ENCODE measurements at regions not wholly inside any gene's neighbourhood (a gene's known extent, or its start where the extent isn't known, plus 50 kb on each side); places are given as distances from the start of the nearest gene placed in this dataset.

DNA sequence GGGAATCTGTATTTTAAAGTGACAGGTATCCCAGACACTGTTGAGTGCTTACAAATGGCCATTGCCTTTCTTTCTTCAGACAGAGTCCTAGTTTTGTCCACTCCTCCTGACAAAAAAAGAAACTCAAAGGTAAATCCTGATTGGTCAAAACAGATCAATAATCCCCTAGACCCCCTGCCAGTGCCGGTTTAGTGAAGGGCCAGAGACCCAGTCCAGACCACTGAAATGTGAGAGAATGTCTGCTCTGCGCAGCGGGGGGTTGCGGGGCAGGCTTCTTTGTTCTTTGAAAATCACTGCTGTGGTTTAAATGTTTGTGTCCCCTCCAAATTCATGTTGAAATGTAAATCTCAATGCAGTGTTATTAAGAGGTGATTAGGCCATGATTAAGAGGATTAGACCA, 177.7 kb upstream of the GPR26 start:
- H2AFZ ChIP-seq (ENCODE audit: low read depth, low read length), result no peak overlapping the region
- H3K4me1 ChIP-seq (ENCODE audit: control insufficient read depth, extremely low read depth, insufficient read depth, low read length), result no peaks in the 10 kb centered on the region
- no peaks in the 10 kb centered on the region for H3K36me3 ChIP-seq (ENCODE audit: control insufficient read depth in 2 of 2, extremely low read depth in 1 of 2, insufficient read depth in 2 of 2, low read length in 2 of 2)
- no peaks in the 10 kb centered on the region for H4K20me1 ChIP-seq (replicated peaks; ENCODE audit: control insufficient read depth, extremely low read depth, insufficient read depth, low read length)
- H3K27ac ChIP-seq (ENCODE audit: insufficient read depth, low read depth, low read length), result no peak overlapping the region
- H3K79me2 ChIP-seq (ENCODE audit: control insufficient read depth, insufficient read depth, low read length), result no peaks in the 10 kb centered on the region
- intact Hi-C loops (cut with micrococcal nuclease) (no loop called here), dilution Hi-C loops (cut with MboI; ENCODE audit: extremely low pct_ligation_motif_present, low sequenced_read_pairs) (no loop called here)
- CTCF ChIA-PET, result no interaction called here
- no peaks in the 10 kb centered on the region for H3K9me1 ChIP-seq (replicated peaks; ENCODE audit: control insufficient read depth, extremely low read depth, insufficient read depth, low read length)
- FAIRE-seq (no peak), DNase-seq (ENCODE audit: low read depth, low spot score) (no peak)
- TF ChIP-seq MAX (IDR thresholded peaks at IDR 0.05; ENCODE audit: insufficient read depth, insufficient read length), result no peak
- no peak for TF ChIP-seq GATA2 (IDR thresholded peaks at IDR 0.05; ENCODE audit: insufficient read depth, insufficient read length, low read depth, low read length)
- TF ChIP-seq, protein P1, sequence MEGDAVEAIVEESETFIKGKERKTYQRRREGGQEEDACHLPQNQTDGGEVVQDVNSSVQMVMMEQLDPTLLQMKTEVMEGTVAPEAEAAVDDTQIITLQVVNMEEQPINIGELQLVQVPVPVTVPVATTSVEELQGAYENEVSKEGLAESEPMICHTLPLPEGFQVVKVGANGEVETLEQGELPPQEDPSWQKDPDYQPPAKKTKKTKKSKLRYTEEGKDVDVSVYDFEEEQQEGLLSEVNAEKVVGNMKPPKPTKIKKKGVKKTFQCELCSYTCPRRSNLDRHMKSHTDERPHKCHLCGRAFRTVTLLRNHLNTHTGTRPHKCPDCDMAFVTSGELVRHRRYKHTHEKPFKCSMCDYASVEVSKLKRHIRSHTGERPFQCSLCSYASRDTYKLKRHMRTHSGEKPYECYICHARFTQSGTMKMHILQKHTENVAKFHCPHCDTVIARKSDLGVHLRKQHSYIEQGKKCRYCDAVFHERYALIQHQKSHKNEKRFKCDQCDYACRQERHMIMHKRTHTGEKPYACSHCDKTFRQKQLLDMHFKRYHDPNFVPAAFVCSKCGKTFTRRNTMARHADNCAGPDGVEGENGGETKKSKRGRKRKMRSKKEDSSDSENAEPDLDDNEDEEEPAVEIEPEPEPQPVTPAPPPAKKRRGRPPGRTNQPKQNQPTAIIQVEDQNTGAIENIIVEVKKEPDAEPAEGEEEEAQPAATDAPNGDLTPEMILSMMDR (IDR thresholded peaks at IDR 0.05; ENCODE audit: extremely low read depth in 1 of 2, insufficient read depth in 1 of 2, low read depth in 1 of 2, low read length in 2 of 2), result no peak
- no peak for TF ChIP-seq POLR2AphosphoS5 (IDR thresholded peaks at IDR 0.05; ENCODE audit: insufficient read depth, low read depth, low read length)
- TF ChIP-seq JUN (IDR thresholded peaks at IDR 0.05; ENCODE audit: borderline replicate concordance, insufficient read depth, insufficient read length, low read depth), result no peak
- TF ChIP-seq FOS (IDR thresholded peaks at IDR 0.05; ENCODE audit: borderline replicate concordance, insufficient read depth, low read length), result no peak
- no peak for TF ChIP-seq POLR2A (IDR thresholded peaks at IDR 0.05; ENCODE audit: low read depth, low read length)
- no peak for TF ChIP-seq EZH2 (IDR thresholded peaks at IDR 0.05; ENCODE audit: borderline replicate concordance, low read depth, low read length, severe bottlenecking)
- no peak for TF ChIP-seq MYC (IDR thresholded peaks at IDR 0.05; ENCODE audit: low read depth, low read length)
- no peak overlapping the region for H3K9ac ChIP-seq (replicated peaks; ENCODE audit: extremely low read depth, insufficient read depth, low read length)
- H3K9me3 ChIP-seq (replicated peaks; ENCODE audit: control insufficient read depth, insufficient read depth, low read length), result no peaks in the 10 kb centered on the region
- POLR2A ChIA-PET, result no interaction called here
- no peaks in the 10 kb centered on the region for H3K27me3 ChIP-seq (ENCODE audit: control insufficient read depth in 2 of 2, insufficient read depth in 2 of 2, low read length in 2 of 2)
- no TSS peak for BruUV-seq (replicated peaks)
- H3K4me2 ChIP-seq (ENCODE audit: insufficient read depth, low read length), result no peak overlapping the region
- H3K4me3 ChIP-seq (replicated peaks in 1 of 3; ENCODE audit: insufficient read depth in 1 of 3, low read depth in 1 of 3, low read length in 3 of 3), result no peak overlapping the region
